ENCODE measurements at regions not wholly inside any gene's neighbourhood (a gene's known extent, or its start where the extent isn't known, plus 50 kb on each side); places are given as distances from the start of the nearest gene placed in this dataset.
A peak's percentile ranks its signal among the peaks of the same experiment; 100 is the strongest.

DNA sequence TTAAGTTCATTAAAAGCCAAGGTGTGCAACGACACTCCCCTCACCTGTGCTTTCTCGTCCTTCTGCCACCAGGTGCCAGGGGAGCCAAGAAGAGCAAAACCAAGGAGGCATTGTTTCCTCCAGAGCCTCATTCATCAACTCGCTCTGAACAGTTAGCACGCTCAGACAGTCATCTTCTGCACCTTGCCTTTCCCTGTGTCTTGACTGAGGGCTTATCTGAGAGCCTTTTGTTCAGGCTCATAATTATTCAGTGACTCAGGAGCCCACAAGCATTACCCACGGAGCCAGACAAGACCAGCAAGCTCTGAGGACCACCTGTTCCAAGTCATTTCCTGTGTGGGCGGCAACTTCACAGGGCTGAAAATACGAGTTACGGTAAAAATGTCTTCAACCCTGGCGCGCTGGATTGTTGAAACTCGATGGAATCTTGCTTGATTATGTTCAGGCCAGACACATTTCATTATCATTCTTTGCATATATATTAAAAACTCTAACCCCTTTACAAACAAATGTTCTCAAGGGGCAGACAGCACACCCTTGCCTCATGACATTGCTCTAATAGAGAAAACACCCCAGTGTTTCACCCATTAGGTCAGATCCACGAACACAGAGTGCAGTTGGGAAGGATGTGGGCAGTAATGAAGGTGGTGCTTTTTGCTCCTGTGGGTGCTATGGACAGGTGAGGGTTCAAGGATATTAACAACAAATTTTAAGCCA, 89.7 kb upstream of the RUNX1 start:
- no peak for DNase-seq (ENCODE audit: low spot score)

DNA sequence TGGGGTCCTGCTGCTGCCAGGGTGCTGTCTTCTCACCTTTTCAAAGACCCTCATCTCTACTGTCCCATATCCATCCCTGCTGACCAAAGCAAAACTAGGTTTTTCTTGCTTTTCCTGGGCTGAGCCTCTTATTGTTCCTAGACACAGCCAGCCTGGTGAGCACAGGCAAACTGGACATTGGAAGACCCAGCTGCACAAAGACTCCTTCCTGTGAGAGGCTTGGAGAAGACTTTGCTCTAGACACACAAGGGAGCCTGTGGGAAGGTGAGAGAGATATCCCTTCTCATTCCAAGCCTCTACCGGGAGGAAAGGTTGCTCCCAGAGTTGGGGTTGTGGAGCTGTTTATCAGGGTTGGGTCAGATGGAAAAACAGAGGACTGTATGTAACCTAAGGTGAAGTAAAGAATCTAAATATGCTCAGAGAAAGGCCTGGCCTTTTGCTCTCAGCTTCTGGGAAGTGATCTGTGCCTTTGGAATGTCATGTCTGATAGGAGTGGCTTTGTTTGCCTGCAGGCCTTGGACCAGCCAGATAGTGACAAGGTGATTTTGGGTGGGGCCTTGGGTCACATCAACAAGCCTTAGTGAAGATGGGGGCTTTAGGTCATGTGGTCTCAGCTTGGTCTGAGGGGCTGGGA, 87.6 kb upstream of the RUNX1 start:
- DNase-seq (ENCODE audit: low spot score) = peak; percentile 47

DNA sequence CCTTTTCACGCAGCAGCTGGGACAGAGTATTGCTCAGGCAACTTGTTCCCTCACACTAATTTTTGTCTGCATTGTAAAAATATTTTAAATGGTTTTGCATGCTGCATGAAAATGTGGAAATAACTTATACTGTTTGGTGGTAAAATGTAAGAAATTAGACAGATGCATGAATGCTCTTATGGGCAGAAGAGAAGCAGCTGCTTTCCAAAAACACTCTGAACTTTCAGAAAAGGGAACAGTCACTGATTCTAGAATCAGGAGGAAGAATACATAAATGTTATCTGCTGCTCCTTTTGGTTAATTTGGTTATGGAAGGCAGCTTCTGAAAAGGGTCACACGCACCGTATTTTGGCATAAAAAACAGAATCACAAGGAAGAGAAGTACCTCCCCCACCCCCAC, 87.0 kb upstream of the RUNX1 start:
- no peak for DNase-seq (ENCODE audit: low spot score)

GRCh38 chr21:35135481-35135880, 86.4 kb upstream of the RUNX1 start:
- DNase-seq (ENCODE audit: low spot score) = no peak

- DNase-seq (ENCODE audit: low spot score) = no peak
Measured at GRCh38 chr21:35134309-35134708, 85.2 kb upstream of the RUNX1 start.

GRCh38 chr21:35128536-35128935, 79.4 kb upstream of the RUNX1 start:
- no peak for DNase-seq (ENCODE audit: low spot score)

GRCh38 chr21:35127851-35128250, 78.7 kb upstream of the RUNX1 start:
- DNase-seq (ENCODE audit: low spot score) = no peak

DNA sequence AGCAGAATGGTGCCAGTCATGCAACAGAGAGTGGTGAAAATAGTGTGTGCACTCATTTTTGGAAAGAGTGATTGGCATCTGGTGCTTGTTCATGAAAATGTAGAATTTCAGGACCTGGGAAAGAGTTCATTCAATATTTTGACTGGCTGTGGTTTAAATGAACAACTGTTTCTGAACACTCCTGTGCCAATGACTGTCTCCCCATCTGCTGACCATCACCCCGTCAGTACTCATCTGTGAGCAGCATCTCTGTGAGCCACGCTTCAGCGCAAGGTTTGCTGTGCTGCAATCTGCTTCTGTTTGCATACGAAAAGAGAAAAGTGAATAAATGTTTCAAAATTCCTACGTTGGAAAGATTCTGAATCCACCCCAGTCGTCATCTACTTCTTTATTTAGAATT, 77.9 kb upstream of the RUNX1 start:
- no peak for DNase-seq (ENCODE audit: low spot score)

- no peak for DNase-seq (ENCODE audit: low spot score)
Measured at GRCh38 chr21:35120631-35121180, 71.6 kb upstream of the RUNX1 start.

DNA sequence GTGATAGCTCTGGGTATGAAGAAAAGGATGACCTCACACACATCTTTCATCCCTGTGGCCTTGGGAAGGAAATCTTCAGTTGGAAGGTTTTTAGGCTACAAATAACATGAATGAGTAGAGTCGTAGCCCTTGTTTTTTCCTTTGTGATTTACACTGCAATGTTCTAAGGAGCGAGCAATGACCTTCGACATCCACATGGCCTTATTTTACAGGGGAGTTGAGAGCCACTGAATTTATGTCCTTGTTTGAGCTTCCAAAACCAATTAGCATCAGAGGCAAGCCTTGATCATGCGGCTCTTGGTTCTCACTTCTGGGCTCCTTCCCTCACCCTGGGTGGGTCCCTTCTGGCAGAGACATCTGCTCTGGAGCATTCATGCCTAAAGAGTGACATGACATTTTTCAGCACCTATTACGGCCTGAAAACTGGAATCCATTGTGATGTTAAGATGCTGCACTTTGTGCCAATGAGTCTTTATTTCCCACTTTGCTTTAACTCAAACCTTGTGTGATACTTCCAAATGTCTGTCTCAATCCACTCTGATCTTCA, 70.5 kb upstream of the RUNX1 start:
- DNase-seq (ENCODE audit: low spot score) = no peak

DNA sequence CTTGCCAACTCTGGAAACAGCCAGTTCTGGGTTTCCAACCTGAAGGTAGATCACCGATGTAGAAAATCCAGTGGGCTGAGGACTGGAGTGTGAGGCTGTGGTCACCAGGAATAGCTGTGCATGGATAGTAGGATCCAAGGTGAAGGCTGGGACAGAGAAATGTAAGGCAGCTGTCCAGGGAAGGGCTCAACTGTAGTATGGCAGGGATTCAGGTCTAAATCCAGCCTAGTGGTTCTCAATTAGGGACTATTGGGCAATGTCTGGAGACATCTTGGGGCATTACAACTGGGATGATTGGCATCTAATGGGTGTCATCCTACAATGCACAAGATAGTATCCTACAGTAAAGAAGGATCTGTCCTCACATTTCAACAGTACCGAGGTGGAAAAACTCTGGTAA, 67.7 kb upstream of the RUNX1 start:
- DNase-seq (ENCODE audit: low spot score) = no peak

- no peak for DNase-seq (ENCODE audit: low spot score)
Measured at GRCh38 chr21:35113064-35113463, 64.0 kb upstream of the RUNX1 start.

DNA sequence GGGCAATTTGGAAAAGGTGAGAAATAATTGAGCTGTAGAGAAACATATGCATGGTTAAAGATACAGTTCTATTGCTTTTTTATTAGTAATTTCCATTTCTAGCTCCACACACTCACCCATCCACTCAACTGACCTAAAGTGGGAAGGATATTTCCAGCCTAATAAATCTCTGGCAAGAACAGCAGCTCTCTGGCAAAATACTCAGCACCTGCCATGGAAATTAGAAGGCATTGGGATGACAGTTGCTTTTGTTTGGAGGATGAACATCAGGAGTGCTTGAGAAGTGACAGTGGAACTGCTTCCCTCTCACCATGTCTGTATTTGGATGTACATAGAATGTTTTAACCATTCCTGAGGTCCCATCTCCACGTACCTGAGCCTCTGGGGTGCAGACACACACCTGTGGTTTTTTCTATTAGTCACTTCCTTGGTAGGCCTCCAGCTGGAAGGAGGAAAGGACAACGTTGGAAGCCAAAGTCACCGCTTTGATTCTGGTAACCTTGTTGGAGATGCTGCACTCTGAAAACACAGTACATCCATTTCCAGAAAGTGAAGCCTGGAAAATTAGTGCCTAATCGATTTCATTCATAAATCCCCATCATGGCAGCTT, 62.3 kb upstream of the RUNX1 start:
- no peak for DNase-seq (ENCODE audit: low spot score)

- DNase-seq (ENCODE audit: low spot score) = no peak
Measured at GRCh38 chr21:35108887-35109286, 59.8 kb upstream of the RUNX1 start.

GRCh38 chr21:35107520-35107919, 58.4 kb upstream of the RUNX1 start:
- DNase-seq (ENCODE audit: low spot score) = no peak

GRCh38 chr21:35106246-35106835, 57.2 kb upstream of the RUNX1 start:
- no peak for DNase-seq (ENCODE audit: low spot score)

DNA sequence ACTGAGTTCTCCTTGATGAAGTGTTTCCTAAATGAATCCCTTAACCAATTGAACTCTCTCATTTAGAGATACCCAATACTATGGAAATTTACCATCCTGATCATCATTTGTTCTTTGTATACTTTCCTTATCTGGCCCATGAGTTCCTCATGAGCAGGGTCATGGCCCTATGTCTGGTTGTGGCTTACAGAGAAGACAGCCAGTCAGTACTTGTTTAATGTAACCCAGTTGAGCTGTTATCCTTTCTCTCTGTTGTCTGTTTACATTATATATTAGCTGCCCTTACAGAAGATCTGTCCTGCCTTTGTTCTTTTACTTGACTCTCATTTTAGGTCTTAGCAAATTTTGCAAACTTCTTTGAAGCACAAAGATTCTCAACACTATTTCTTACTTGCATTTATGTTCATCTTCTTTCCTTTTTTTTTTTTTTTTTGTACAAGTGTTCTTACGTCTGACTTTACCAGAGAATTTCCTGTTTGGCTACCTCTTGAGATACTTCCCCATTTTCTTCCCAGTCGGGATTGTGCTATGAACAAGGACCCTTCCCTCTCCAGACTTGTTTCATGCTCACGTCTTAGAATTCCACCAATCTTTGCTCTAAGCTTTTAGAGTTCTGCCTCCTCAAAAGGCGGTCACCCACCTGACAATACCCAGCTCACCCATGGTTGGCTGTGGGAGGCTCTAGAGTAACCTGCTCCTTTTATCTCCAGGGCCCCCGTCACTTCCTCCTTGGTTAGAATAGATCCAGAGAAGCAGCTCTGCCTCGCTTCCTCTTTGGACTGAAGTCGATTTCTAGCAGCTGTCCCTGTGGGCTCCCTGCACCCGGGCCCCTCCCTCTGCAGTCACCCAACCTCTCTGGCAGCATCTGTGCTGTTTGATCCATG, 53.6 kb upstream of the RUNX1 start:
- DNase-seq (ENCODE audit: low spot score) = no peak

DNA sequence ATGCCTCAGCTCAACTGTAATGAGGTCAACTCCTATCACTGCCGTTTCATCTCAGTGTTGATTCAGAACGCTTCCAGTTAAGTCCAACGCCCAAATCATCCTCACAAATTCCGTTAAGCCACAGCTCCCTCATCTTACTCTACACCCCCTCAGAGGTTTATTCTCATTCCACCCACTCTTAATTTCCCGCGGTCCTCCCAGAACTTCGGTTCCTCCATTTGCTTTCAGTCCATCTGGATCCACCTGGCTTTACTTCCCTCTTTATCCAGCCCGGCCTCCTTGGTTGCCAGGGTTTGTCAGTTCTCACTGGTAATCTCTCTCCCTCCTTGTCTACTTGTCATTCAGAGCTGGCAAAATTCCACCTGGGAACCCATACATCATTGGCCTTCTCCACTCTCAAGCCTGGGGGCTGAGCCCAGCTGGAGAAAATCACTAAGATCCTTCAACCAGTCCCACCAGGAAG, 51.3 kb upstream of the RUNX1 start:
- DNase-seq (ENCODE audit: low spot score) = no peak

DNA sequence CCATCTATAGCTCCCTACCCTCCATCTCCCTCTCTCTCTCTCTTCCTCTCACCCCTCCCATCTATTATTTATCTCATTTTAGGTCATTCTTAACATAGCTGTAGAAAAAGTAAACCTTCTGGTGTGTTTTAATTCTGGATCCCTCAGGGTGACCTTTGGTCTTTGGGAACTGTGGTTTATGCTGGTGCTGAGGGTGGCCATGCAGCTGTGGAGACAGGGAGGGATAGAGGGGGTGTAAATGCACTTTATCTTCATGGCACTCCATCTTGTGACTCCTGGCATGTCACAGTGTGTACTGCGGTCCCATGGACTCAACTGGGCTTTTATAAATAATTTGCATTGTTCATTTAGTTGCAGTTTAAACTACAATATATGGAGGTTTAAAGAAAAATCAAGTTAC, 50.2 kb upstream of the RUNX1 start:
- DNase-seq (ENCODE audit: low spot score) = no peak
